Fibroblast of gingiva (primary cell): ENCODE measurements at regions not wholly inside any gene's neighbourhood (a gene's known extent, or its start where the extent isn't known, plus 50 kb on each side); places are given as distances from the start of the nearest gene placed in this dataset.

ENCODE experiments used
- DNase-seq: peaks from one replicate; pipeline ENCODE4 v3.0.0-alpha.2; 2011; ENCODE audit warnings: low read depth

DNA sequence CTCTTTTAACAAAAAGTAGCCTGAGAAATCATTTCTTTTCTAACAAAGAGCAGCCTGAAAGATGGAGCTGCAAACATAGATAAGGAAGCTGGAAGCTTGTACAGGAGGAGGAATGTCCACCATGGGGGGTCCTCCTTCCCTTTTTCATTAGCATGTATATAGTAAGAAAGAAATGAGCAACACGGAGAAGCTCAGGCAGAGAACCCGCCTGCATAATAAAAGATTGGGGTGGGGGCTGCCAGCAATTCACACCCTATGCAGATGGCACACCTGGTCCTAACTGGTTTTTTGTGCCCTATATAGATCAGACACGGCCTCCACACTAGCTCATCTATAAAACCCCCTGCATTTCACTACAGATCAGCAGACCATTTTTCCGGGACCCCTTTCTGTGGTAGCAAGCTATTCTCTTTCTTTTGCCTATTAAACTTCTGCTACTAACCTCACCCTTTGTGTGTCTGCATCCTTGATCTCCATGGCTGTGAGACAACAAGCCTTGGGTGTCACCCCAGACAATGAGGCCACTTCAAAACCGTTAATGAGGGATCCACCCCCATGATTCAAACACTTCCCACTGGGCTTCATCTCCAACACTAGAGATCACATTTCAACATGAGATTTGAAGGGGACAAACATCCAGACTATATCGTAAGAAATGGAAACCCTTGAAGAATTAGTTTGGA, 167.5 kb upstream of the FREM2 start:
- DNase-seq = no peak

DNA sequence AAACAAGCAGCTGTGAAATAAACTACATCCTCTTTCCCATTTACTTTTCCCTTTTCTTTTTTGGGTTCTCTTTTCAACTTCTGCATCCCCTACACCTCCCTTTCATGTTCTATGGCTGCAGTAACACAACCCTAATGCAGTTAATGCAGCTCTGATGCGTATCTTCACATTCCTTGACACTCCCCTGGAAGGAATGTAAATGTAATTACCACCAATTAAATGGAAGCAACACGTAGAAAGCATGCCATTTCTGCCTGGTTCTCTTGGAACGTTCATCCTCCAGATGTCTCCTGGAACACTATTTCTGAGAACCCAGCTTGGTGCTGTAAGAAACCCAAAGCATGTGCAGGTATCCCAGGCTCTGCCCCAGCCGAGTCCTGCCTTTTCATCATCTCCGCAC, 166.8 kb upstream of the FREM2 start:
- no peak for DNase-seq

DNA sequence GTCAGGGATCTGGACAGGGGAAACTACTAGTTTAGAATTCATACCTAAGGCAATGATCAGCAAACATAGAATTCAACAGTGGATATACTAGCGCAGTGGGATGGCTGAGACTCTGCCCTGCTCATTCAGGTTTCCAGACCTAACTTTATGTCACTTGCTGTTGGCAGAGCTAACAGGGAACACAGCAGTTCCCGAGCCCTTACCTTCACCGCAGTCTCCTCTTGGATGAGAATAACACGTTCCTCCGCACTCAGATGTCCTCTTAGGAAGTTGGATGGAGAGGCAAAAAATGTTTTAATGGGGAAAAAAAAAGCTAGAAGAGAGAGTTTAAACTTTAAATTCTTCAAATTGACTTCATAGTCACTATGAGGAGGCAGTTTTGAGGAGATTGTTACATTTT, 159.7 kb upstream of the FREM2 start:
- DNase-seq = no peak

DNA sequence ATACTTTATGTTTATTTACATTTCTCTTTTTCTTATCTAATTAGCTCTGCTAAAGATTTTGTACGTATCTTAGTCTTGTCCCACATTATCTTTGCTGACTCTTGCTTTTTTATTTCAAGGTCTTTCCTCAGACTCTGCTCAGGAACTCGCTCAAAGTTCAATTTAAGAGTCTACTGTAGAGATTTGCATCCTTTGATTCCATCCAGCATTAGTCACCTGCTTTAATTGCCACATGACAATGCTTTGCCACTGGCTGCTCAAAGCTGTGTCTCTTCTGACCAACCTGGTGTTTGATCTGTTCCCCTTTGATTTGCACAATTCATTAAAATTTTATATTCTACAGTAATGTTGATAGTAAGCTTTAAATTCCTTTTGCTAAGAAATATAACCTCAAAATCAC, 157.9 kb upstream of the FREM2 start:
- no peak for DNase-seq

DNA sequence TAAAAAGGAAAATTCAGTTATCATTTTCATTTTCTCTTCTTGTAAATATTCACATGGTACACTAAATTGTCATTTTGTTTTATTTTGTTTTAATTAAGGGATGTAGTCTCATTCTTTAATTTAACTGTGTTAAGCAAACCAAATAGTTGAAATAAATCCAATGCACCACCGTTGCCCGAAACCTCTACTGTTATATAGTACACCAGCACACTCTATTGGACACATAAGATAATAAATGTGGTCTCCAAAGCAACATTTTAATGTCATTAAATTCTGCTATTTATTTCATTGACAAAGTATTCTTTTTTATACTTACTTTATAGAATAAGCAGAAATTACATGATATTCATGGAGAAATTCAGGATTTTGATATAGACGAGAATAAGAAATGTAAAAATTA, 156.4 kb upstream of the FREM2 start:
- DNase-seq = peak; percentile 6

DNA sequence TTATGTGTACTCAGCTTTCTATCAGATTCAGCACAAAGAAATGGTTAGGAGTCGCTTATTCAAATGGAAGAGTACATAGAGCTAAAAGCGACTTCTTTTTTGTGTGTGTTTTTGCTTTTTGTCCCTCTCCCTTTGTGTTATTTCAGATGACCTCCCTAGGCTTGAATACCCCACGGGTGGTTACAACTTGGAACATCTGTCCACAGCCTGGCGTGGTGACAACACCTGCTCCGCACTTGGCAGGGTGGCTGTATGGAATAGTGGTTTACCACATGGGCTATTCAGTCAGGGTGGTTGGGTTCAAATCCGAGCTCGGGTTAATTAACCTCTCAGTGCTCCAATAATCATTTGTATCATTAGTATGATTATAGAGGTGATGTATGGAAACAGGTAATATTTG, 151.6 kb upstream of the FREM2 start:
- DNase-seq = no peak

DNA sequence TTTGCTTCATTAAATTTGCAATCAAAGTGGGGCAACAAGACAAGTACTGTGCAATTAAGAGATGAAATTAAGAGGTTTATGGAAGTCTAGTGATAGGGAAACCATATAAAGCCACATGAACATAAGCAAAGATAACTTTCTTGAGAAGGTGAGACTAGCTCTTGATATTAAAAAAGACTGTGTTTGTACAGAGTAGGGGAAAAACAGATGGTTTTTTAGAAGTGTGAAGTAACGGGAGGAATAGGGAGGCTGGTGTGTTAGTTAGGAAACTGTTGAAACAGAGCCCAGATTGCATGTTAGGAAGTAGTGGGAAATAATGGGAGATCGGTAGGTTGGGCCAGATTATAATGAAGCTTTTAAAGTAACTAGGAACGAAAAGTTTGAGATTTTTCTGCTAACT, 149.8 kb upstream of the FREM2 start:
- no peak for DNase-seq

DNA sequence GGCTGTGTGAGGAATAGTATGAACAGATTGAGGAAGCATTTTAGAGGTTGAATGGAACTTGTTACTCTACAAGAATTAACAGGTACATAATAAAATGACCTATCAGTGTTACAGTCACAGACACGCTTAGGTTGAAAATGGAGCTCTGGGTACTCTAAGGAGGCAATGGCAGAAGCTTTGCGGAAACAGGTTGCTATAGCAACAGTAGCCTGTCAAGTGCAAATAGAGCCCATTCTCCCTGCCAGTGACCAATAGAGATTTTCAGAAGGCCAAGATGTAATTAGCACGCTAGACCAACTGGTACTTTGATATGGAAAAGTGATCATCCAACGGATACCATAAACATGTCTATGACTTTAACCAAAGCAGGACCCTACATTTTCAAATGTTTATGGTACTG, 148.5 kb upstream of the FREM2 start:
- DNase-seq = no peak

DNA sequence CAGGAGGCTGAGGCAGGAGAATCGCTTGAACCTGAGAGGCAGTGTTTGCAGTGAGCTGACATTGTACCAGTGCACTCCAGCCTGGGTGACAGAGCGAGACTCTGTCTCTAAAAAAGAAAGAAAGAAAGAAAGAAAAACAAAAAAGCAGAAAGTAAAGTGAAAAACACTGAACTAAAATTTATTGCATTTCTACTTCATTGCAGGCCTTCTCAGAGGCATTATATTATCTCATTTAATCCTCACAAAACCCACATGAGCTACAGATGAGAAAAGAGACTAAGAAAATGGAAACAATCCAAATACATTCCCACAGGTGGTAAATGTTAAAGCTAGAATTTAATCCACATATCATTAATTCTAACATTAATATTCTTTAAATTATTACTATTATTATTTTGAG, 147.2 kb upstream of the FREM2 start:
- DNase-seq = no peak

DNA sequence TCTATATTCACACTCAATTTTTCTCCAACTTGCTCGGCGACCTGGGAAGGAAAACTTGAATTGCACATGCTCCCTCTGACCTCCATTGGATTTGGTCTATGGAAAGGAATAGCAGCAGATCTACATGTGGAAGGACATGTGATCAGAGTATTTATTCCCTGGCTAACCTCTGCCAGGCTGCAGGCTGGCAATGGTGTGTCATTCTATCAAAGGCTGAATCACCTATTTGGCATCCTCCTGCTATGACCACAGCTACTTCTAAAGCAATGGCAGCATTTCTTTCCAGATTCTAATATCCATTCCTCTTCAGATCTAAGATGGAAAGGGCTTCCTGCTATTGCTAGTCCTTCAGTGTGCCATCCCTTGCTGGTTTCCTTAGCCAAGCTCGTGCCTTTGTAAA, 144.3 kb upstream of the FREM2 start:
- DNase-seq = no peak

DNA sequence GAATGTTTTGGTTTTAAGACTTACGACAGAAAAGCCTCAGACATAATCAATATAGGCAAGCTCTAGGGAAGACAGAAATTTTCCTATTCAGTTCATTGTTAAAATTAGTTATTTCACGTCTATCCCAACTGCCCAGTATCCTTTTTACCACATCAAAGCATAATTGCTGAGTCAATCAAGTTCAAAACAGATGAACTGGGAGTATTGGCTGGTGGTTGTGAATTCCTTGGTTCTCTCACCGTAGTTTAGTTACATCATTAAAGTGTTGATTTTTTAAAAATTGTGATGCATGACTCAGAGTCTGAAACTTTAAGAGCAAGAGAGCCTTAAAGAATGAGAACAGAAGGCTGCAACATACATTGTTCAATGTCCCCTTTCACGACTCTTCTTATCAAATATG, 143.3 kb upstream of the FREM2 start:
- no peak for DNase-seq

DNA sequence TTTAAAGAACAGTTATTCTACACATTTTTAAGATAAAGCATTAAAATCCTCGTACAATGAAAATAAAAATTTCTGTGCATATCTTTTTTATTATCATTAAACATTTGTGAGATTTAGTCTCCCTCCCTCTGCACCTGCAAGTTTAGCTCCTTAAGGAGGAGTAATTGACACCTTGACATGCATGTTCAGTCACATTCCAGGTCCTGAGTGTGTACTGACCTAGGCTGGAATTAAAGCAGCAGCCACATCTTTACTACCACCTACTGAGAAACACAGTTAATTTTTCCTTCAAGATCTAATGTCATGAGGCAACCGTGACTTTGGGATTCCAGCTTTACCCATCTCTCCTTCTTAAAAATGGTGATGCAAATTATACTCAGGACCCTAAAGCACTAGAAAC, 123.1 kb upstream of the FREM2 start:
- DNase-seq = no peak

DNA sequence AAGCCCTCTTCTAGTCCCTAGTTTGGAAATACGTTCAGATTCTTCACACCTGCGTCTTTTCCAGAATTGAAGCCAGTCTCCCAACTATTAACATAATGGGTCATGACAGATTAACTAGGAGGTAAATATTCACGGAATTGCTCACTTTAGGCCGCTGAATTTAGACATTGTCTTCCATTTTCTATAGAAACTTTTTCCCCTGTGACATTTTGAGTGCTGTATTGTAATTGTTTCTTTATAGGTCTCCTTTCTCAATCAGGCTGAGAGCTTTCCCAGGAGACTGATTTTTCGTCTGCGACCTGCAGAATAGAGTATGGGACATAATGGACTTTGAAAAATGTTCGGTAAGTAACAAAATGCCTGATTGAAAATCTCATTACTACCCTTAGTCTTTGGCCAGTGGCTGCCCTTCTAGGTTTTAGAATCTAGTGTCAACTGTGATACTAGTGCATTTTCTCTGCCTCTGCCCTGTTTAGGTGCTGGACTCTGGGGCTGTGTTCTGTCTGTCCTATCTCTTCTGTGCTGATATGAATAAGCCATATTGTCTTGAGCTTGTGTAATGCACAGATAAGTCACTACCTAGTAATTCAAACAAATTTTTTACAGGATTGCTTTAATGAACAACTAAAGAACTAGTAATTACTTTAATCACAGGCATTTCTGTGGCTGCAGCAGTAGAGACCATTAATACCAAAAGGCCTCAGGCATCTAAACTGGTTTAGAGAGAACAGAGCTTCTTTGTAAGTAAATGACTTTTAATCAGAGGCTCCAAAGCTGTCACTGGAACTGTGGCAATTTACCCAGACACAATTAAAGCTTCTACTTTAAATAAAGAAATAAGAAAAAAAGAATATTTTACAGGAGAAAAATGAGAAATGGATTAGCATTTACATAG, 122.4 kb upstream of the FREM2 start:
- DNase-seq = no peak

DNA sequence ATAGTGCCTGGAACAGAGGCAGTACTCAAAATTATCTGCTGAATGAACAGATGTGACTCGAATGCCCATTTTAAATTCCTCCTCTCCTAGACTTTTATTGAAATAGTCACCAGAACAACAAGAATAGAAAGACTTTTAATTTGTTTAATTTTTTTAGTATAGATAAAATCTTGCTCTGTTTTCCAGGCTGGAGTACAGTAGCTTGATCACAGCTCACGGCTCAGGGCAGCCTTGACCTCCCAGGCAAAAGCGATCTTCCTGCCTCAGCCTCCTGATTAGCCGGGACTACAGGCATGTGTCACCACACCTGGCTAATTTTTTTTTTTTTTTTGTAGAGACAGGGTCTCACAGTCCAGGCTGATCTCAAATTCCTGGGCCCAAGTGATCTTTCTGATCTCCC, 120.9 kb upstream of the FREM2 start:
- no peak for DNase-seq

DNA sequence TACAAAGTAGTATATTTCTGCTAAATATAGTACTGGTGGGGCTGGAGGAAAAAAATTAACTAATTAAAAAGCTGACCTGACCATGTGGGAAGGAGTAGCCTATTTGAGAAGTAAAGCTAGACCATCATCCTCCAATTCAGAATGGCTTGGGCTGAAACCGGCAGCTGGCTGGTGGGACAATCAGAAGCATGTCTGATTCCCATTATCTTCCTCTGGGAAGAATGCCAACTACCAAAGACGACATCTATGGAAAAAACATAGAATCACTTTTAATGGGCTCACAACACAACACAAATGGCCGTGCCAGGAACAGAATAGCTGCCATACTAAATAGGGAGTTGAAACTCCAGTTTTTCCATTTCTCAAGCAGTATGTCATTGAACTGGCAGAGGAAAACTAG, 120.4 kb upstream of the FREM2 start:
- no peak for DNase-seq

DNA sequence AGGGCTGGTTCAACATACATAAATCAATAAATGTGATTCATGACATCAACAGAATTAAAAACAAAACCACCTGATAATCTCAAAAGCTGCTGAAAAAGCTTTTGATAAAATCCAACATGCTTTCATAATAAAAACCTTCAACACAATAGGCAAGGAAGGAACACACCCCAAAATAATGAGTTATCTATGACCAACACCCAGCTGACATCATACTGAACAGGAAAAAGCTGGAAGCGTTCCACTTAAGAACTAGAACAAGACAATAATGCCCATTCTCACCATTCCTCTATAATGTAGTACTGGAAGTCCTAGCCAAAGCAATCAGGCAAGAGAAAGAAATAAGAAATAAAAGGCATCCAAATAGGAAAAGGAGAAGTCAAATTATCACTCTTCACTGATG, 116.2 kb upstream of the FREM2 start:
- no peak for DNase-seq

DNA sequence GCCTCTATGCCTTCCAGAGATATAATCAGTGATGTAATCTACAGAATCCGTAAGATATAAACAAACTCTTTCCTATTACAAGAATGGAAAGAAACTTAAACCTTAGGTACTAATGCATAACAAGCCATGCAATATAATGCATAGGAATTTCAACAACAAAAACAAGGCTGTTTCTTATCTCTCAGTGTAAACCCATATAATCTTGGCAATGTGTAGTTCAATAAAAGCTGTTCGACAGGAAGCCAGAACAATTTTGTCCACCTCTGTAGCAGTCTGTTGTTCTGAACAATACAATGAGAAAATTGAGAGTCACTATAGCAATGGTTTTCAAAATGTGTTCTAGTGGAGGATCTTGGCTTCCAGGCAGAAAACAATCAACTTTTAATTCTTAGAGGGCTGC, 111.5 kb upstream of the FREM2 start:
- no peak for DNase-seq

DNA sequence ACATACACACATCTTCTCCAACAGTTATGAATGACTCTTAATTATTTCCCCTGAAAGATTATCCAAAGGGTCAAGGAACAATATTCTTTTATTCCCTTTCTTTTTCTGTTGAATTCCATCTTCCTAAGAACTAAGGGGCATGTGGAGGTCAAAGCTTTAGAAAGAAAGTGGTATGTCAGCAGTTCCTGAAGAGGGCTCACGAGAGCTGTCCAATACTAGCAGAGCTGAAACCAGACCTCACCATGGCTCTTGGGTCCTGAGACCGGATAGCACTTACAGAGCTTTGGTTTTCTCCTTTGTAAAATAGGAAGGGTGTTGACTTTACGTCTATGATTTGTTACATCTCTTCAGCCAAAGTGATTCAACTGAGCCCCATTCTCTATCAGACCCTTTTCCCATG, 109.8 kb upstream of the FREM2 start:
- no peak for DNase-seq

DNA sequence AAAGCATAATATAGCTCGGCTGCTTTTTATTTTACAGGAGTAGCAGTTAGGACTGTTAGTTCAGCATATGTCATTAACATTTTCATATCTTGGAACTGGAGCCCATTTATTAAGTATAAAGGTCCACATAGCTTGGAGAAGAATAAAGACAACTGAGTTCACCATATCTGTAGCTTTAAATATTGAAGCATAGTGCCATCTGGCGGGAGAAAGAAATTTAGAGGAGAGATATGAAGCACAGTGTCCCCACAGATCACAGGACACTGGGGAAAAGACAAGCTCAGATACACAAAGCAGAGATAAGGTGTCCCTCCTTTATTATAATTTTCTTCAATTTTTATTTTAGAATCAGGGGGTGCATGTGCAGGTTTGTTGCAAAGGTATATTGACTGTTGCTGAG, 104.7 kb upstream of the FREM2 start:
- peak; percentile 3 for DNase-seq

DNA sequence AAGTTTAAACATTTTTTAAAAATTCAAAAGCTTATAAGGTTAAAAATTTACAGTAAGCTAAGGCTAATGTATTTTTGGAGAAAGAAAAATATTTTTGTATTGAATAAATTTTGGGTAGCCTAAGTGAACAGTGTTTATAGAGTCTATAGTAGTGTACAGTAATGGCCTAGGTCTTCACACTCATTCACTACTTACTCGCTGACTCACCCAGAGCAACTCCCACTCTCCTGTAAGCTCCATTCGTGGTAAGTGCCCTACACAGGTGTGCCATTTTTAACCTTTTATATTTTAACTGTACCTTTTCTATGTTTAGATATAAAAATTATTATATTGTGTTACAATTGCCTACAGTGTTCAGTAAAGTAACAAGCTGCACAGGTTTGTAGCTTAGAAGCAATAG, 96.6 kb upstream of the FREM2 start:
- no peak for DNase-seq

DNA sequence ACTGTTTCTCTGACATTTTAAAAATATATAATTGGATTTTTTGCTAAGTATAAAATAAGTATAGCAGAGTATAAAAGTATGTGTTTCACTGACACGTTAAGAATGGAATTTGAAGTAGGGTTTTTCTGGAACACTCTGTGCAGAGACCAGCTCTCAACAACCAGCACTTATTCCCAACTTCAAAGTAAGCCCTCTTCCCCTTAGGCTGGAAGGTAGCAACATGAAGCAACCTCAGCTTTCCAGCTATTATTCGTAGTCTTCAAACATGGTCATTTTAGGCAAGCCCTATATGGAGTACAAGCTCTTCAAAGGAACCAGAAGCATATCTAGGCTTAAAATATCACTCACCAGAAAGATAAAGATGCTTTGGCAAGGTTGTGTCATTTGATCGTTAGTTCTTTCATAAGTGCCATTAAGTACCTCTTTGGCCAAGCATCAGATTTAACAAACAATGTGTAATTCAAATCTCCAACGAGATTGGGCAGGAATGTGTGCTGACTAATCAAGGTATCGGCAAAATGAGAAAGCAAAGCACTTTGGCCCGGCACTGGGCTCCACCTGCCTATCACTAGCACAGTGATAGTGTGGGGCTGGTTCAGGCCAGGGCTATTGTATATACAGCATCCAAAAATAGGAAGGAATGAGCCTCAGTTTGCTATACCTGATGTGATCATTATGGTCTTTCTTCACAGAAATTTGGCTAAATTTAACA, 95.9 kb upstream of the FREM2 start:
- no peak for DNase-seq

DNA sequence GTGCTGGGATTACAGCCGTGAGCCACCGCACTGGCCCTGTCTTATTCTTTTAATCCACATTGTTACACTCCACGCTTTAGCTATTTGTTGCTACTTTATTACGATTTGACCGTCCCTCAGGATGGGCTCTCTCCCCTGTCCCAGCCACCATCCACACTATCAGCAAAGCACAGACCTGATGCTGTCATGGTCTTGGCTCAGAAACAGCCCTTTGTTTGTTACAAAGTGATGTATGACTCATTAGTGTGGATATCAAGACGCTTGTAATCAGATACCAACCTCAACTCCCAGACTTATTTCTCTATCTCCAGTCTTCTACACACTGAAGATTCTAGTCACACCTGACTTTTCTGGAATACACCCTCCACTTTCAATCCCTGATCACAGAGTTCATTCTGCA, 84.6 kb upstream of the FREM2 start:
- DNase-seq = no peak
